NT2/D1 (cell line): ENCODE measurements at regions not wholly inside any gene's neighbourhood (a gene's known extent, or its start where the extent isn't known, plus 50 kb on each side); places are given as distances from the start of the nearest gene placed in this dataset.

Experiments used
- YY1 ChIP-seq: IDR thresholded peaks from 2 replicates; pipeline ENCODE4 v1.6.1; 2011; ENCODE audit not compliant: insufficient read length, insufficient read depth
- ZNF274 ChIP-seq: IDR thresholded peaks from 2 replicates; pipeline ENCODE4 v1.6.1; 2011; ENCODE audit warnings: mild to moderate bottlenecking, low read depth, low read length

DNA sequence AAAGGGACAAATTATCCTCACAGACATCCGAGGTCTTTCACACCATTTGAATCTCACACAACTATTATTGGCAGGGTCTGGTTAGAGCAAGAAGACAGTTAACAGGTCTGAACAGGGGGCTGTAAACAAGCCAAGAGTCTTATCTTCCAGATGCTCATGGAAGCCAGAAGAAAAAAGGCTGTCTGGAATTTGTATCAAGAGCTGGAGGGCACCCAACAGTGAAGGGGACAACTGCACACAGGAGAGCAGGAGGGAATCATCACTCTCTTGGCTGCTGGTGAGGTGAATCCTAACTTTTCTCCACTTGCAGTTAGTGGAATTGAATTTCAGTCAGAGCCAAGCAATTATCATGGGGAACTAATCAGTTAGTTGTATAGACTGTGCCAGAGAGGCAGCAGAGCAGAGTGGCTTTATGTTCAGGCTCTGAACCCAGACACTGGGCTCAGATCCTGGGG lies 880.2 kb upstream of the AUTS2 start:
- TF ChIP-seq ZNF274 (no peak), YY1 (no peak)
